Right lobe of liver (tissue), 6 donors: ENCODE measurements at regions not wholly inside any gene's neighbourhood (a gene's known extent, or its start where the extent isn't known, plus 50 kb on each side); places are given as distances from the start of the nearest gene placed in this dataset.
"Not testable (repeated sequence)": the region's sequence is repeated elsewhere in the genome, so short reads cannot be mapped to it uniquely, and the experiment has no call there.

ENCODE experiments used
- ATAC-seq, 4 donors: fragments of 200-7000 bp; cut with Tn5 transposase; one replicate each; pipeline ENCODE4 v1.9.1; 2020; ENCODE audit warnings: mild to moderate bottlenecking in 4 of 4, moderate library complexity in 4 of 4
- DNase-seq, 3 donors: peaks; one replicate each; pipeline ENCODE4 v3.0.0-alpha.2; 2020
- H3K27ac ChIP-seq, 3 donors: fragments of 200-600 bp; one replicate each; pipeline ENCODE4 v1.8.0; 2022
- H3K27me3 ChIP-seq, 2 donors: fragments of 200-600 bp; one replicate each; pipeline ENCODE4 v1.8.0; 2022
- H3K36me3 ChIP-seq, 4 donors: fragments of 200-600 bp; sonication (generic) in 1 of 4; one replicate each; pipeline versions ENCODE4 v1.5.1 to v1.8.0; 2017 to 2022; ENCODE audit warnings: control low read depth in 1 of 4
- H3K4me1 ChIP-seq, 4 donors: fragments of 200-600 bp; sonication (generic) in 1 of 4; one replicate each; pipeline versions ENCODE4 v1.5.1 to v1.8.0; 2017 to 2022; ENCODE audit warnings: control low read depth in 1 of 4
- H3K4me3 ChIP-seq, 3 donors: fragments of 200-600 bp; one replicate each; pipeline ENCODE4 v1.8.0; 2022
- H3K9me3 ChIP-seq, 4 donors: fragments of 200-600 bp; sonication (generic) in 1 of 4; one replicate each; pipeline versions ENCODE4 v1.5.1 to v1.8.0; 2017 to 2022; ENCODE audit warnings: control low read depth in 1 of 4
- POLR2A ChIP-seq: fragments of 450-650 bp; IDR thresholded peaks from one replicate; pipeline ENCODE4 v1.6.1; 2017; ENCODE audit warnings: antibody characterized with exemption, mild to moderate bottlenecking
- WGBS: methylation state at CpG from one replicate; pipeline ENCODE4 v1.1.6; 2018; ENCODE audit warnings: low coverage, low lambda C conversion rate; ENCODE audit not compliant: insufficient coverage; ENCODE audit errors: missing lambda C conversion rate; 5-methylcytosine and 5-hydroxymethylcytosine counted together
- intact Hi-C, 2 donors: fragments of 100-400 bp; cut with DNase I; formaldehyde crosslinking; loops; one replicate each; pipeline versions ENCODE4 v1.11.2 to v1.14.1; 2022
- TF ChIP-seq, protein P1 (sequence below), 4 donors: fragments of 200-600 bp in 3 of 4; fragments of 450-650 bp in 1 of 4; IDR thresholded peaks; one replicate each; pipeline versions ENCODE4 v1.5.1 to v1.8.0; 2016 to 2022; ENCODE audit warnings: antibody characterized with exemption in 4 of 4, mild to moderate bottlenecking in 2 of 4
- donor health status: DM: no; HTN: yes; CAD: no.
- donor health status: DM: no; HTN: no; CAD: no.
- donor health status: DM: no; HTN: no; CAD: no.
- donor health status: DM: no; HTN: yes; CAD: no.
- donor health status: DM: no; HTN: yes; CAD: no.

DNA sequence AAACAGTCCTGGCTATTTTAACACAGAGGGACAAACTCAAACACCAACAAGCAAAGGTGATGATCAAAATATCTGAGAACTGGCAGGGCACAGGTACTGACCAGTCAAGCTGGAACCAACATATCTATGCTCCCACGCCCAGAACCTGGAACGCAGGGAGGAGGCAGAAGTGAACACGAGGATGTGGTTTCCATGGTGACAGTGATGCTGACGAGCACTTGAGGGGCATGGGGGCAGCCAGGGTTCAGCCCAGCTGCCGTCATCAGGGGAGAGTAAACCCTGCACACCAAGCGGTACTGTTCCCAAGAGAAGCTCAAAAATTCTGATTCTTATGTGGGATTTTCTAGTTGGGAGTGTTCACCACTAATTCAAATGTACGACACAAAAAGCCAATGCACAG is 113.6 kb upstream of the SFSWAP start:
- 24% methylated on average over 5 of the region's 7 CpGs for WGBS
- no peaks in the 10 kb centered on the region for H3K27me3 ChIP-seq
- DNase-seq = no peak
- ATAC-seq = no peak
- H3K4me3 ChIP-seq = no peak overlapping the region
- no peaks in the 10 kb centered on the region for H3K36me3 ChIP-seq
- H3K4me1 ChIP-seq = no peaks in the 10 kb centered on the region
- intact Hi-C loops = no loop called here
- no peaks in the 10 kb centered on the region for H3K9me3 ChIP-seq
- TF ChIP-seq POLR2A = no peak
- TF ChIP-seq, protein P1, sequence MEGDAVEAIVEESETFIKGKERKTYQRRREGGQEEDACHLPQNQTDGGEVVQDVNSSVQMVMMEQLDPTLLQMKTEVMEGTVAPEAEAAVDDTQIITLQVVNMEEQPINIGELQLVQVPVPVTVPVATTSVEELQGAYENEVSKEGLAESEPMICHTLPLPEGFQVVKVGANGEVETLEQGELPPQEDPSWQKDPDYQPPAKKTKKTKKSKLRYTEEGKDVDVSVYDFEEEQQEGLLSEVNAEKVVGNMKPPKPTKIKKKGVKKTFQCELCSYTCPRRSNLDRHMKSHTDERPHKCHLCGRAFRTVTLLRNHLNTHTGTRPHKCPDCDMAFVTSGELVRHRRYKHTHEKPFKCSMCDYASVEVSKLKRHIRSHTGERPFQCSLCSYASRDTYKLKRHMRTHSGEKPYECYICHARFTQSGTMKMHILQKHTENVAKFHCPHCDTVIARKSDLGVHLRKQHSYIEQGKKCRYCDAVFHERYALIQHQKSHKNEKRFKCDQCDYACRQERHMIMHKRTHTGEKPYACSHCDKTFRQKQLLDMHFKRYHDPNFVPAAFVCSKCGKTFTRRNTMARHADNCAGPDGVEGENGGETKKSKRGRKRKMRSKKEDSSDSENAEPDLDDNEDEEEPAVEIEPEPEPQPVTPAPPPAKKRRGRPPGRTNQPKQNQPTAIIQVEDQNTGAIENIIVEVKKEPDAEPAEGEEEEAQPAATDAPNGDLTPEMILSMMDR (IDR thresholded peaks at IDR 0.05) = no peak
- no peak overlapping the region for H3K27ac ChIP-seq

DNA sequence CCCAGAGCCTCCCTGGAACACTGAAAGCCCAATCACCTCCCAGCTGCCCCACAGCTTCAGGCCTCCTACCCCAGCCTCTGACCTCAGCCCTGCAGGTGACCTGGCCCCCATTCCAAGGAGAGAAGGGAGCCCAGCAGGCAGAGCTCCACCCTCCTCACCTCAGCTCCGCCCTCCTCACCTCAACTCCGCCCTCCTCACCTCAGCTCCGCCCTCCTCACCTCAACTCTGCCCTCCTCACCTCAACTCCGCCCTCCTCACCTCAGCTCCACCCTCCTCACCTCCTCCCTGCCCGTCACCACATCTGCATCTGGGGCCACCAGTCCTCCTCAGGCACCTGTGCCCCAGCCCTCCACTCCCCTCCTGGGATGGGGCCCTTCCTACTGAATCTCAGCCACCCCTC is 112.2 kb upstream of the SFSWAP start:
- no peak for DNase-seq
- no peaks in the 10 kb centered on the region for H3K4me1 ChIP-seq
- H3K36me3 ChIP-seq = no peaks in the 10 kb centered on the region
- no peaks in the 10 kb centered on the region for H3K9me3 ChIP-seq
- WGBS = 45% methylated on average over 4 of the region's 5 CpGs
- H3K27ac ChIP-seq = no peak overlapping the region
- intact Hi-C loops = no loop called here
- no peak overlapping the region for H3K4me3 ChIP-seq
- TF ChIP-seq POLR2A = no peak
- TF ChIP-seq, protein P1 (IDR thresholded peaks at IDR 0.05) = no peak
- no peak for ATAC-seq
- H3K27me3 ChIP-seq = no peaks in the 10 kb centered on the region

DNA sequence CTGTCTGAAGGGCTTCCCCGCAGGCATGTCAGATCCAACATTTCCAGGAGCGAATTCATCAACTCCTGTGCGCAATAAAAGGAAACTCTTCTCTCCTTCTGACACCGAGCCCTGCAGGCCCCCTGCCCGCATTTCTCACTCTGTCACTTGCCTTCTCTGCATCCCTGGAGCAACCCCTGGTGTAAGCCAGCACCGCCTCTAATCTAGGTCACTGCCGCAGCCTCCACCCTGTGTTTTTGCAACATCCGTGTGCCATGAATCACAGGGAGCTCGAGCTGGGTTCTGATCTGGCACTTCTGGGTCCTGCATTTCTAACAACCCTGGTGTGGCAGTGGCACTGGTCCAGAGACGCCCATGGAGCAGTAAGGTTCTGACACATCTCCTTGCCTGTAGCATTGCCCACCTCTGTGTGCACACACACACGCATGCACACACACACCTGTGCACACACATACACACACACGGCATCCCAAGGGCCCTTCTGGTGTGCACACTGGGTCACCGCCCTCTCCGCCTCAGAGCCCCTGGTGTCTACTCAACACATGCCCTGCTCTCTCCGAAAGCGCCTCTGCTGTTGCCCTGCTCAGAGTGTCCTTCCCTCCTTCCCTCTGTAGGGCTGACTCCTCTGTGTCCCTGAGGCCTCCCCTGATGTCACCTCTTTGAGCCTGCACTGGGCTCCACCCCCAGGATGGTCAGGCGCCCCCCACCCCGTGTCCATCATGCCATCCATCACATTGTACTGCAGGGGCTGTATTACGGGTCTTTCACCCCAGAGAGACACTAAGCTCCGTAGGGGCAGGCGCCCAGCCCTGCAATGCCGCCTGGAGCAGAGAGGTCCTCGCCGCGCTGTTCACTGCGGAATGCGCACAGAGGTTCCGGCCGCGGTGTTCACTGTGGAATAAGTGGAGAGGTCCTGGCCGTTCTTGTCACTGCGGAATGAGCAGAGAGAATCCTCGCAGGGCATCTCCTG is 111.4 kb upstream of the SFSWAP start:
- no peaks in the 10 kb centered on the region for H3K36me3 ChIP-seq
- H3K4me1 ChIP-seq = no peaks in the 10 kb centered on the region
- no peak for TF ChIP-seq POLR2A
- TF ChIP-seq, protein P1 (IDR thresholded peaks at IDR 0.05) = no peak
- H3K27me3 ChIP-seq = no peaks in the 10 kb centered on the region
- H3K4me3 ChIP-seq = no peak overlapping the region
- DNase-seq (no peak), ATAC-seq (no peak)
- H3K27ac ChIP-seq = no peak overlapping the region
- intact Hi-C loops = no loop called here
- no peaks in the 10 kb centered on the region for H3K9me3 ChIP-seq
- WGBS = 61% methylated on average over 11 of the region's 33 CpGs

DNA sequence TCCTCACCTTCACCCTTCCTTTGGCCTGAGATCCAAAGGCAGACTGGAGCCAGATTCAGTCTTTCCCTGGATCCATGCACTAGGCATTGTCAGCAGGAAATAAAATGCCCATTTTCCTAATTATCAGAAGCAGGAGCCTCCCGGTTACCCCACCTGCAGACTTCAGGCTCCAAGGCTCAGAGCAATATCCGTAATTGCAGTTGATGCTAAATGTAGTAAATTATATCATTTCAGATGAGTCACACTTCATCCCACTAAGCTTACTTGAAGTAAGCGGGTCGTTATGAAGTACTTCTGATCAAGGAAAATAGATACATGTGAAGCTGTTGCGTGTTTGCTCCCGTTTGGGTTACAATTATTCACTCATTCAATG is 110.7 kb upstream of the SFSWAP start:
- TF ChIP-seq, protein P1 (IDR thresholded peaks at IDR 0.05) = no peak
- TF ChIP-seq POLR2A = no peak
- Histone ChIP-seq H3K4me3 (no peak overlapping the region), H3K36me3 (no peaks in the 10 kb centered on the region), H3K27me3 (no peaks in the 10 kb centered on the region), H3K4me1 (no peaks in the 10 kb centered on the region), H3K9me3 (no peaks in the 10 kb centered on the region), H3K27ac (no peak overlapping the region)
- DNase-seq = no peak
- intact Hi-C loops = no loop called here
- no peak for ATAC-seq
- 55% methylated on average over 6 of the region's 6 CpGs for WGBS

DNA sequence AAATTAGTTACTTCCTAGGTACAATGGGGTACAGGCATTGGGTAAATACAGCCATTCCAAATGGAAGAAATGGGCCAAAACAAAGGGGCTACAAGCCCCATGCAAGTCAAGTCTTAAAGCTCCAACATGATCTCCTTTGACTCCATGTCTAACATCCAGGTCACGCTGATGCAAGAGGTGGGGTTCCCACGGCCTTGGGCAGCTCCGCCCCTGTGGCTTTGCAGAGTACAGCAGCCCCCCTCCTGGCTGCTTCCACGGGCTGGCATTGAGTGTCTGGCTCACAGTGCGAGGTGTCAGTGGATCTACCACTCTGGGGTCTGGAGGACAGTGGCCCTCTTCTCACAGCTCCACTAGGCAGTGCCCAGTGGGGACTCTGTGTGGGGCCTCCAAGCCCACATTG is 109.4 kb upstream of the SFSWAP start:
- no CpG with 5 or more reads among the region's 5 CpGs for WGBS
- H3K27me3 ChIP-seq, DNase-seq, H3K36me3 ChIP-seq, ATAC-seq, H3K4me3 ChIP-seq, H3K9me3 ChIP-seq, H3K4me1 ChIP-seq, H3K27ac ChIP-seq, intact Hi-C loops: not testable (repeated sequence)
